IPS-NIHi7 (cell line): ENCODE measurements at regions not wholly inside any gene's neighbourhood (a gene's known extent, or its start where the extent isn't known, plus 50 kb on each side); places are given as distances from the start of the nearest gene placed in this dataset.

Experiments
- DNase-seq: peaks from one replicate; pipeline ENCODE4 v3.0.0; 2012; ENCODE audit warnings: mixed read lengths; ENCODE audit errors: extremely low spot score

DNA sequence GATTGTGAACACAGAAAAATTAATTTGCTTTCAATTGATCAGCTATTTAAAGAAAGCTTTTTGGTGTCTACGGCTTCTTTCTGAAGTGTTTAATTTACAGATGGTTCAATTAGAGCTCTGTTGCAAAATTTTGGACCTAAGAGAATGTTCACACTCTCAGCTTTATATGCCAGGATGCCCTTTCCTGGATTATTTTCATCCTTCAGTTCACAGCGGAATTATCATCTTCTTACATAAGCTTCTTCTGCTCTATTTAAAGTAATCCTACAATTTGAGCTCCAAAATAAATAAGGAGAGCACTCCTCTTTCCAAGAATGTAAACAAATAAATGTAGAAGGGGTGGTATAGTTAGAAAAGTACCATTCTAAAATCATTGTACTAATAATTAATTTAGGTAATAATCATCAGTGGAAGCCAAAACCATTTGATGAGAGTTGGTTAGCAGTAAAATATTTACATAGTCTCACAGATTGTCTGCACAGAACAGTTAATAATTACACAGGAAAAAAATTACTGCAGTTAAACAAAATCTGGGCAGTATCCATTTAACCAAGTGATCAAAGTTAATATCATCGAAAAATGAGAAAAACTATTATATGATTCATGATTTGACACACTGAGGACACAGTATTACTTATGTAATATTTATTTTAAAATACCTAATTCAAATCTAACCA is 298.0 kb upstream of the TMEM229A start:
- no peak for DNase-seq

DNA sequence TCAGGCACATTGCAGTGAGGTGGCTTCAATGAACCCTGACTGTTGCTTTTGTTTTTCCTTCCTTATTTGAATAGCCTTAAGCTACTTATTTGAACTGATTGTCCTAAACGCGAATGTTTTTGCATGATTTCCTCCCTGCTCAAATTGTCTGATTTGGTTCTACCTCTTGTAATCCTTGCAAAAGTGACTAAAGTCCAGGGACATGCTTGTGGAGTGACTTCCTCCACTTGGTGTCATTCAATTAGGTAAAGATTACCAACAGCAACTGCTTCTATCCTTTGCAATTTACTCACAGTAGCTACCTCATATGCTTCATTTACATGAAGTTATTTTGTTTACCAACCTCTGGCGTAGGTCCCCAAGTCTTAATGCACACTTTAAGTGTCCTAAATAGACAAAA is 295.9 kb upstream of the TMEM229A start:
- no peak for DNase-seq

DNA sequence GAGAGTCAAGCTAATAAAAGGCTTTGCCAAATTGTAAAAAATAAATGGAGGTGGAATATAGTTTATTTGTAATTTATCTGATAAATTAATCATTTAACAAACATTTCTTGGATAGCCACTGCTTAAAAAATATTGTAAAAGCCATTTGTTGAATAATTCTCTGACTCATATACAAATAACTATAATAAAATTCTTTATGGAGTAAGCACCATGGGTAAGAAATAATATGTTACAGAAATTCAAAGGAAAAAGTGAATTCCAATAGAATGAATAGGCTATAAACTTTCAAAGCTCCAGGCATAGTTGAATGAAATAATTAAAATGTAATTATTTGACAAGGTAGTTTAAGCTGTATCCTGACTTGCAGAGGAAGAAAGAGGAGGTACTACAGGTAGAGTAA is 291.4 kb upstream of the TMEM229A start:
- no peak for DNase-seq

DNA sequence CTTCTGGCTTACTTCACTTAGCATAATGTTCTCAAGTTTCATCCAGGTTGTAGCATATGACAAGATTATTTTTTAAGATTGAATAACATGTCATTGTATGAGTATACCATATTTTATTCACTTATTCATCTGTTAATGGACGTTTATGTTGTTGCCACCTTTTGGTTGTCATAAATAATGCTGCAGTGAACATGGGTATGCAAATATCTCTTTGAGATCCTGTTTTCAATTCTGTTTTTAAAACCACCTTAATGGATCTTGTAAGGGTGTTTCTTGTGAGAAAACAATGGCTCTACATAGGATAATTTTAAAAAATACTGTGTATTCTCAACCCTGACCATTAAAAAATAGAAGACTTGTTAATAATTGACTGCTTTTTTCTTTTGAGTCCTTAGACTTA is 290.7 kb upstream of the TMEM229A start:
- DNase-seq: no peak

DNA sequence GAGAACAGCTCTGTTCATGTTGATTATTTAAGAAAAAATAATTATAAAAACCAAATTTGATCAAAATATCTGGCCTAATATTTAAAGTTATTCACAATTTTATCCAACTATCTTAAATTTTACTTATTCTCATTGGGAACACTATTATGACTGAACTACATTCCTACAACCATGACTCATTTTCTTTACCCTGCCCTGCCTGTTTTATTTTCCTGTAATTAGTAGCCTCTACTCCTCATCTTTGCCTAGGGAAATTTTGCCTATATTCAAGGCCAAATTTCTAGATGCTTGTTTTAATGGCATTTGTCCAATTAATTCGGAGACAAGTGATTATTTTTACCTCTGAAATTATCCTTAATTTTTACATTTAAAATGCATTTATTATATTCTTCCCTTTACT is 289.7 kb upstream of the TMEM229A start:
- DNase-seq: no peak

DNA sequence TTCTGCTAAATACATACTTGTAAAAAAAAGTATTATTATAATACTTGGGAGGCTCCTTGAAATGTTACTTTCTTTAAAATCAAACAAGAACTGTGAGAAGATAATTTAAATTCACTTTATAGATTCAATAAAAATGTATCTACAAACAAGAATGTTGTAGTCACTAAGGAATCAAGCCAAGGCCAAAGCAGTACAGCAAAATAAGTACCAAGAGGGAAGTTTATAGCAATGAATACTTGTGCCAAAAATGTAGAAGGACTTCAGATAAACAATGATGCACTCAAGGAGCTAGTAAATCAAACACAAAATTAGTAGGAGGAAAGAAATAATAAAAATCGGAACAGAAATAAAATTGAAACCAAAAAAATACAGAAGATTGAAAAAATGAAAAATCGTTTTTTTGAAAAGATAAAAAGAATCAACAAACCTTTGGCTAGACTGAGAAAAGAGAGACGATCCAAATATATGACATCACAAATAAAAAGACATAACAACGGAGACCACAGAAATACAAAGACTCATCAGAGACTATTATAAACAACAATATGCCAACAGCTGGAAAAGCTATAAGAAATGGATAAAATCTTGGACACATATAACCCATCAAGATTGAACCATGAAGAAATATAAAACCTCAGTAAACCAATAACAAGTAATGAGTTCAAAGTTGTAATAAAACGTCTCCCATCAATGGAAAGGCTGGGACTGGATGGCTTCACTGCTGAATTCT is 286.0 kb upstream of the TMEM229A start:
- DNase-seq: no peak

DNA sequence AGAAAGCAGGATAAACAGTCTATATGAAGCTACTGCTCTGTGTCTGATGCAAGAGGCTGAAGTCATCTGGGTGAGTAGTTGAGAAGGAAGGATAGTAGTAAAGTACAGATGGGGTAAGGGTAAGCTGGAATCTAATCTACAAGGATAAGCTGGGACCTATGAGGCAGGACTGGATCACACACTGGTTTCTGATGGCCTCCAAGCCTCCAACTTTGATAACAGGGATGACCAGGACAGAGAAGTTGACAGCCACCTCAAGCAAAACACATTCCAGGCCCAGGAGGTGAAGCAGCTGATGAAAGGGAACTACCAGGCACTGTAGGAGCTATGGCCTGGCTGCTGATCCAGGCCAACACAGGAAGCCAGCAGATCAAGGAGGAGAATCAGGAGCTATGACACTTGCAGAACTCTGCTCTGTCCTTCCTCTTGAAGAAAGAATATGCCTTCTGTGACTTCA is 278.1 kb upstream of the TMEM229A start:
- DNase-seq: peak; percentile 10

DNA sequence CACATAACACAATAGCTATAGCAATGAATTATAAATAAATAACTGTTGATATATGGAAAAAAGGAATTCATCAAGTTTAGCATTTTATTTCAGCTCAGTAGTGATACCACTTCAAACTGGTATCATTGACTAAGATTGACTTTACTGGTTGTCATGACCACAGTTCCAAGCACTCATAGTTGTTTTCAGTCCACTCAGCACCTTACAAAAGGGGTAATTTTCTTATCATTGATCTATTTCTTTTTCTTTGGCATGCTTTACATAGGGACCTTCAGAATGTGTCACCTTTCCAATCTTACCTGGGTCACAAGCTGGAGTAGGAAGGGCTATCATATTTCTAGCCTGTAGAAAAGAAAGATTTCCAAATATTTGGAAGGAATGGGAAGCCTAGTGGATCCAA is 275.5 kb upstream of the TMEM229A start:
- no peak for DNase-seq

DNA sequence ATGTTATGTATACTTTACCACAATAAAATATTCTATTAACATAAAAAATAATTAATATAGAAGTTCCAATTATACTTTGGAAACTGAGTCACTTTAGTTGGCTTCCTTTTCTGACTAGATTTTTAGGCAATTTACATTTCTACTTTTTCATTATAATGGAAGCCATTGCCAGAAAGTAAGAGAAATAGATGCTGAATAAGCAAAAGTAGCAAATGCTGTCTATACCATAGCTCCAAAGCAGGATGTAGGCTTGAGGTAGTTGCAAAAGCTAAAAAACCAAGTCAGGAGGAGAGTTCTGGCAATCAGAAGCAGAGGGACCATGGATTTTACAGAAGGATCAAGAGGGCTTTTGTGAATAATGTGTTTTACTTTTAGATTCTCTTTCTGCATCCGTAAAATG is 262.4 kb upstream of the TMEM229A start:
- DNase-seq: no peak

DNA sequence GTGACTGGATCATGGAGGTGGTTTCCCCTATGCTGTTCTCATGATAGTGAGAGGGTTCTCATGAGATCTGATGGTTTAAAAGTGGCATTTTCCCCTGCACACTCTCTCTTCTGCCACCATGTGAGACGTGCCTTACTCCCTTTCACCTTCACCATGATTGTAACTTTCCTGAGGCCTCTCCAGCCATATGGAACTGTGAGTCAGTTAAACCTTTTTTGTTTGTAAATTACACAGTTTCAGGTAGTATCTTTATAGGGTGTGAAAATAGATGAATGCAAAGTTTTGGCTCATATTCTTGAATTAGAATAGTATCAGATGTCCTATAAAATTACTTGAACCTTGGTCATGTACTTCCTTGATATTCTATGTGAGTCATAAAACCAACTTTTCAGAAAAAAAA is 252.1 kb upstream of the TMEM229A start:
- DNase-seq: no peak

DNA sequence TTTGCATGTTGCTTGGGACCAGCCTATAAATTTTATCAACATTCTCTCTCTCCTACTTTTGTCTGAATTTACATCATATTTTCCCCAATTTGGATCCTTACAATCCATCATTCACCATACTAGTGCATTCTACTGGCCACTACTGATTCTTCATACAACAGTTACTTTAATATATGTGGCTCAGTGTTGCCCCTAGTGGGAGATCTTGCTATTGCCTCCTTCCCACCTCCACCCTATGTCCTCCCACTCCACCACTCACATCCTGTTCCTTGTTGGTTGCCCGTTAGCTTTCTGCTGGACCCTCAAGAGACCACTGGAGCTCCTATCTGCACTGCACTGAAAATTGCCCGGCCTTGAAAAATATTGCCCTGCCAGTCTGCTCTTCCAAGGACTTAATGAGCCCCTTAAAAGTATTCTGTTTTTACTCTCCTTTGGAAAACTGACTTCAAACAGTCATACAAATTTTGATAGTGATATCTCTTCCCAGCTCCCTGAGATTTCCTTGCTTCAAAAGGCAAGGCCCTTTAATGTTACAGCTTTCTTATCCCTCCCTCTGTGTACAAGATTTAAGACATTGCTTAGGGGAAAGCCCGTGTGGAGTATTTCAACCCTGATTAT is 243.2 kb upstream of the TMEM229A start:
- DNase-seq: peak; percentile 63

DNA sequence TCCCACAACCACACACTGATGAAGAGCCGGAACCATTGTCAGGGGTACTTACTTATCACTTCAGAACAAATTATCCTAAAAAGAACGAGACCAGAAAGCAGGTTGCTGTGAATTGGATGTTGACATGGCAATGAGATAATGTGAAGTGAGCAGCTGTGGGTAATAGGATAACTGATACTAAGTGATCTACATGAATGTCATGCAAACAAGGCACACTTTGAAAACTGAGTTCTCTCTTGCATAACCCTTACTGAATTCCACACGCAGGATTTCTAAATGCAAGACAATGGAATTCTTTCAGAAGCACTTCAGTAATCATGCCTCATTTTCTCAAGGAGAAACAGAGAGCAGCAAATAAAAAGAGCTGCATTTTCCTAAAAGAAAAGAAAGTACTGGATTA is 242.5 kb upstream of the TMEM229A start:
- no peak for DNase-seq

DNA sequence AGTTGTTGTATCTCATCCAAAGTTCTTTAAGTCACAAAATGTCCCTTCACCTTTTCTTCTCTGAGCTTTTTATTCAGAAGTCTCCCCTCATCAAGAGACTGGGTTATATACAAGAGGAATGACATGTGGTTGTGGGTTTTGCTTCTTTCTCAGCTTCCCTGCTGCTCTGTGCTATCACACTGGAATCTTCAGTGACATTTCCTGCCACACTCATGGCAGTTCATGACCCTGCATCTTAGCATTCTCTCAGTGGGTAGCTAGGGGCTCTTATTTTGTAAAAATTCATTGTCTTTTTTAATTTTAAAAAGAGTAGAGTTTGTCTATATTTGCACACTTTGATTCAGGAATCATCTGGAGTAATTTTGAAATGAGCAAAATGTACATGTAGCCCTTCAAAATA is 236.9 kb upstream of the TMEM229A start:
- DNase-seq: no peak

DNA sequence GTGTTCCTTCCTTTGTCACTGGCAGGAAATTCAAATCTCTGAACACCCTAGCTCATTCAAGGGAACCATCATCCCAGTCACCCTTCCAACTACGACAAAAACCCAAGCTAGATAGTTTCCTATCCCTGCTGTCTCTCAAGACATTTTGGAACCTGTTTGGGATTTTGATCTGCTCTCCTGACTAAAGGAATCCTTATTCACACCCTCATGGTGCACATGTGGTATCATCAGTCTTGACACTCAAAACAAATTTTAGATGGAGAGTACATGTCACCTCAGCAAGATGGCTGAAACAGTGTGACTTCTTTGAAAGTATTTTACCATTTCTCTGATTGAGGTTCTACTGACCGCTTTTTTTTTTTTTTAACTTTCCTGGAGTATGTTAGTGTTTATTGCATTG is 234.3 kb upstream of the TMEM229A start:
- no peak for DNase-seq

DNA sequence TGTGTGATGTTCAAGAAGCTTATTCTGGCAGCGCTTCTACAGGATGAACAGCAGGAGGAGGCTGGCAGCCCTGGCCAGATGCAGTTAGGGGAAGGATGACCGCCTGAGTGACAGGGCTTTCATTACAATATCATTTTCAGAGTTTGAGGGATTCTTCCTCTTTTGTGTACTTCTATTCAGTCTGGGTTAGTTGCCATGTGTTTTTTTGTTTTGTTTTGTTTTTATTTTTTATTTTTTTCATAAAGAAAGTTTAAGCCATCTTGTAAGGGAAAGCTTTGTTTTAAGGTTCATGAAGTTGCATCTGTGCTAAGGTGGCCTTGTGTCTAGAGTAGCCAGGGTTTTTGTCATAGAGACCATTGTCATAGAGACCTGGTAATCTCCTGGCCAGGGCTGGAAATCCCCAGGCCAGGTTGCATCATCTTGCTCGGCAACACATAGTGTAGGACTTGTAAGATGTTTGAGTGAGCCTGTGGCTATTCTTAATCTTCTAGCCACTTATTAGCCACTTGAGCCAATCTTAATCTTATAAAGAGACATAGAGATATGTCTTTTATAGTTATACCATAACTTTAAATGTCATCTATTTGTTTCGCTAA is 230.5 kb upstream of the TMEM229A start:
- peak; percentile 22 for DNase-seq

DNA sequence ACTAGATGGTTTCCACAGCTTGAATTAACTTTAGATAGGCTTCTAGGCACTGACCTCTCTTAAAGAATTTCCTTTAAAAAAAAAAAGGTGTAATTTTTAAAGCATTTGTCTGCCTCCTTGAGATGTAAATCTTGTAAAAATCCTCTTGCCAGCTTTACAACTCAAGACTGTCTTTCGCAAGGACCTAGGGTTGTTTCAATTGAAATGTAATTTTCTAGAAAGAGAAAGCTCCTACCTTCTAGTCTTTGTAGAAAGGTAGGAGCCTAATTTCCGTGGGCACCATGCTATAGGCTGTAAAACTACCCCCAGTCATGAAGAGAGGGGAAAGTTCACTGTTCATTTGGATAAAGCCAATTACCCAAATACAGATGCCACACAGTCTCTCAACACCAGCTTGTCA is 228.8 kb upstream of the TMEM229A start:
- no peak for DNase-seq

DNA sequence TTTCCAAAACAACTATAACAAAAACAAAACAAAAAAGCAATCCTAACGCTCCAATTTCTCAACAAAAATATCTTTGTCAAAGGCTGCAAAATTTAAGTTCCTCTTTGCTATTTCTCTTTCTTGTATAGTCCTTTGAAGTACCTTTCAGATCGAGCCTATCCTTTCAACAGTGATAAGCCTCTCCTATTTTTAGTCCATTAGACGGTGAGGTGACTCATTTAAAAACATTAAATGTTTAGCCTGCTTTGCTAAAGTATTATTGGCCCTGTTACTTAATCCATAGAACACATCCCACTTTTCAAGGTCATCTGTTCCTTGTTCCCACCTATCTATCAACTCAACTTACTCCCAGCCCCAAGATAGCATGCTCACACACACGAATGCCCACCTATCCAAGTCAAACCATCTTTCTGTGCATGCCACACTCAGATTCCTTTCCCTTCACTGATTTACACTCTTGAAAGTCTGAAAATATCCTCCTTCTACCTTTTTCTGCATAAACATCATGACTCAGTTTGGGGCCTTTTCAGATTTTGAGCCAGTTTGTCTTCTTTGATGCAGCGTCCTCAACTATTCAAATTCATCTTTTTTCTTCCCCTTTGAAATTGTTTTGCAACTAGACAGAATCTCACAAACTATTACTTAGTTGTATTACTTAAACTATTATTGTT is 224.9 kb upstream of the TMEM229A start:
- no peak for DNase-seq

DNA sequence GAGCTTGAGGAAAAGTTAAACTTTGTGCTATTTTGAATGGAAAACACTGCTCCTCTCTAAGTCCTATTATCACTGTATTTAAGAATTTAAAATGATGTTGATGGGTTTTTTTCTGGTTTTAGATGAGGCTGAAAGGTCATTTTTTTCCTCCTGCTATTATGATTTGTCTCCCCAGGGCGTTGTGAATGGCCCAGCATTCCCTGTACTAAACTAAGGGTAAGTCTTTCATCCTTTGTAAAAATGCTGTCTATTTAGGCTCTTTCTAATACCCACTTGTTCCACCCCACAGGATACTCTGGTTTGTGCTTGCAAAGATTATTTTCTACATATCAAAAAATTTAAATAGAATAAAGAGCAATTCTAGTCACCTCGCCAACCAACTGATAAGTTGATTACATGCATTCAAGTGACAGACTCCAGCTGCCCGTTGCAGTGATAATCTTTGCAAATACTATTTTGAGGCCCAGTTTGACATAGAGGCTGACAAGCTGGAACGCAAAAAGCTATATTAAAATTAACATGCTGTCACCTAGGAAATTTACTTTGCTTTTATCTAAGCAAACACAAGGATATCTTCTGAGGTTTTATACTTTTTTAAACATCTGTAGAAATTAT is 222.3 kb upstream of the TMEM229A start:
- no peak for DNase-seq

DNA sequence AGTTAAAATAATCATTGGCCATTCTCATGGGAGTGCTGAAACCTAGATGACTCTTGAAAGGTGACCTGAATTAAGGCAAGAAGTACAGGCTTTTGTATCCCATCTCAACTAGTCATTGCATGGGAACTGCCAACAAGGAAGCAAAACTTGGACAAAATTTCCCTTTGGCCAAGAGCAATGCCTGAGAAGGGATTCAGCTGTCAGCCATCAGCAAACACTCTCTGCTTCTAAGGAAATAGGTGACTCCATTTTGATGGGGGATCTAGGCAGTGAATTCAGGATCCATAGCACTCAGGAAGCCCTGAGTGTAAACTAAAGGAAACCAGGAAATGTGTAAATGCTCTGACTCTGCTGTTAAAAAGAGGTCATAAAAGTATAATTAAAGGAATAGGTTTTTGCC is 221.5 kb upstream of the TMEM229A start:
- no peak for DNase-seq

DNA sequence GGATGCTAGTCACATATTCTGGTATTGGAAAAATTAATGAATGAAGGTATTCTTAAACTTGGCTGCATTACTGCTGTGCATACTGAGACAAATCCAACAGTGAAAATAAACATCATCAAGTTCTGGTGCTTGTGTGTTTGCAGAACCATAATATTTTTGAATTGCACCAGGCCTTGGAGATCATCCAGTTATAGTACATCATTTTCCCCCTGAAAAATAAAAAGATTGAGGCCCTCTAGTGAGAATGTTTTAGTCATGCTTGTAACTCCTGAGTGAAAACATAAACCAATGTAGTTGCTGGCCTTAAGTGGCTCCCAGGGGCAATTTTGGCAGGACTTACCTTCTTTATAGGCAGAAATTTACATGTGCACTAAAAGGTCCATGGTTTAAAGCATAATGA is 218.8 kb upstream of the TMEM229A start:
- no peak for DNase-seq

DNA sequence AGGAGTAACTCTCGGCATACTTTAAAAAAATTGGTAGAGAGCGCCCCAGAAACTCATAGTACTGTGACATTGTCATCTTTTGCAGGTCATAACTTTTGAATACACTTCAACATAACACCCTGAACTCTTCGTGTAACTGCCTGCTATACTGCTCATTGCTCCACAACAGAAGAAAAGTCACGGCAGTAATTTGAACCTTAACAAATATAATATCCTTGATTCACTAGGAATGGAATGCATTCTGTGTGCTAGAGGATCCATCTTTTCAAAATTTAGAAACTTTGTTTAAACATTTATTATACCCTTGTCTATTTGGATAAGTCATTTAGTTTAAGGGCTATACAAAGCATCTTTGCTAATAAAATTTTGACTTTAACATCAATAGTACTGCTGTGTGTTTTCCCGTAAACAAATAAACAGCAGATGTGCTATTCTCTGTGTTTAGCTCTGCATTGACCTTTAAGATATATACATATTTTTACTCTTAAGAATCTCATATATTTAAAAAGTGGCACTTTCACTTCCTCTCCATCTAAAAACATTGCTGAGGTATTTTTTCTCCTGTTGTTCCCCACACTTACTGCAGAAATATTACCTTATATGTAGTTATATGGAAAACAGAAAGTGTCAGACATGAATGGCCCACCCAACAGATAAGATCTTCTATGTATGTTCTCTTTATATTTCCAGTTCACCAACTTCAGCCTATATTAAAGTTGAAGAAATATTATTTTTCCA is 217.6 kb upstream of the TMEM229A start:
- no peak for DNase-seq
